NB4 (cell line): ENCODE measurements at regions not wholly inside any gene's neighbourhood (a gene's known extent, or its start where the extent isn't known, plus 50 kb on each side); places are given as distances from the start of the nearest gene placed in this dataset.

Experiments
- DNase-seq: peaks from one replicate; pipeline ENCODE4 v3.0.0; 2010; ENCODE audit warnings: low read depth
- H3K4me3 ChIP-seq: one replicate; pipeline ENCODE4 v1.5.1; 2011; ENCODE audit warnings: mild to moderate bottlenecking, low read depth, low read length, moderate library complexity
- CTCF ChIP-seq: IDR thresholded peaks from one replicate; pipeline ENCODE4 v1.5.1; 2012; ENCODE audit warnings: low read depth, low read length
- MAX ChIP-seq: IDR thresholded peaks from 2 replicates; pipeline ENCODE4 v1.6.1; 2011; ENCODE audit warnings: low read depth, low read length
- MYC ChIP-seq: IDR thresholded peaks from 2 replicates; pipeline ENCODE4 v1.6.1; 2011; ENCODE audit warnings: low read depth, low read length
- POLR2A ChIP-seq: IDR thresholded peaks from 2 replicates; pipeline ENCODE4 v1.6.1; 2011; ENCODE audit warnings: mild to moderate bottlenecking; ENCODE audit not compliant: insufficient read length; ENCODE audit errors: extremely low read depth

- TF ChIP-seq POLR2A, result no peak
- TF ChIP-seq CTCF, result no peak
- no peak for TF ChIP-seq MYC
- no peak for TF ChIP-seq MAX
- no peak overlapping the region for H3K4me3 ChIP-seq
- no peak for DNase-seq
These were observed 215.3 kb downstream of the C16orf95 start for GRCh38 chr16:87101903-87102302.

DNA sequence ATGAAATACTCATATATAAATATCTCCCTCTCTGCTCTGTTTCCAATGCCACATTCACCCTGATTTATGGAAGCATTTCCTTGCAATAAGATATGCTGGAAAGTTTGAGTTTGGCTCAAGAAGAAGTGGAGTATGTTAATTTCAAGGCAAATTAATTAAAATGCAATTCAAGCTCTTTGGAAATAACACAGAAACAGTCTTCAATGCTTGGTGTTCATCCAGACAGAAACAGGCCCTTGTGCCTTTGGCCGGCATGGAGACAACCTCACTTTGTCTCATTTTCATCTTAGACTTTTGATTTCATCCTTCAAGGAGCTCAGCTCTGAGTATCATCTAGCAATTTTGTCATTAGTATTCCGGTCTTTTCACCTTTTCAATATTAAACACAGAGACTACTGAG lies 210.0 kb downstream of the C16orf95 start:
- TF ChIP-seq POLR2A (no peak), CTCF (no peak)
- DNase-seq, result no peak
- H3K4me3 ChIP-seq, result no peak overlapping the region

GRCh38 chr16:87108278-87108677 lies 208.9 kb downstream of the C16orf95 start:
- no peak for DNase-seq
- H3K4me3 ChIP-seq, result no peak overlapping the region
- TF ChIP-seq MYC (no peak), POLR2A (no peak), MAX (no peak), CTCF (no peak)

DNA sequence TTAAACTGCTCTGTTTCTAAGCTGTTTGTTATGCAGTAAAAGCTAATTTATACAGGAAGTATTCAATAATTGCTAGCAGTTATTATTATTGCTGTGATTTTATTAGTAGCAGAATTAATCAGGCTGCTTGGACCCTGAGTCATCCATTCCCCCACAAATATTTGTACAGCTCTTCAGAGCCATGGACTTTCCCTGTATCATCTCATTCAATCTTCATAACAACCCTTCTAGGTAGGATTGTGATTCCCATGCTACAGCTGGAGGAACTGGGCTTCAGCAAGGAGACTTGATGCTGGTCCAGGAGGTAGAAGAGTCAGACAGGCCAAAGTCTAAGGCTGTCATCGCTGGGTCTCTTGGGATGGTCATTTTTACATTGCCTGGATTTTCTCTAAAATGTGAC lies 208.3 kb downstream of the C16orf95 start:
- TF ChIP-seq MAX (no peak), CTCF (no peak), MYC (no peak), POLR2A (no peak)
- H3K4me3 ChIP-seq, result no peak overlapping the region
- DNase-seq, result no peak

- DNase-seq, result no peak
- no peak for TF ChIP-seq POLR2A
- TF ChIP-seq MYC, result no peak
- no peak overlapping the region for H3K4me3 ChIP-seq
These were observed 202.4 kb downstream of the C16orf95 start for GRCh38 chr16:87114832-87115231.

DNA sequence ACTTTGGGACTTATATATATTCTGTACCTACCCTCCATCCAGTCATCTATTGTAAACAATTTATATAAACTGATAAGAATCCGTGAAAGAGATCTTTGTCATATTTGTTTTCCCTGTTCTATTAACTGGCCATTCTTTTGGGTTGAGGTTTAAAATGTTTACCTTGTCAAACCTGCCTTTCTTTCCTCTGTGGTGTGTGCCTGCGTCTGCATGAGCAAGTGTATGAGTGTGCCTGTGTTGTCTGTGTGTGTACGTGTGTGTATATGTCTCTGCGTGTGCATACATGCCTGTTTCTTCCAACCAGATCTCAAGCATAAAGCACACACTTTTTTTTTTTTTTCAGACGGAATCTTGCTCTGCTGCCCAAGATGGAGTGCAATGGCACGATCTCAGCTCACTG lies 201.5 kb downstream of the C16orf95 start:
- no peak for TF ChIP-seq POLR2A
- no peak for TF ChIP-seq MYC
- no peak for TF ChIP-seq MAX
- TF ChIP-seq CTCF, result no peak
- DNase-seq, result no peak
- no peak overlapping the region for H3K4me3 ChIP-seq
